A673 (cell line): ENCODE measurements at regions not wholly inside any gene's neighbourhood (a gene's known extent, or its start where the extent isn't known, plus 50 kb on each side); places are given as distances from the start of the nearest gene placed in this dataset.

Source experiments
- BruUV-seq: library from RNA; stranded (reverse); fragments of 400-500 nt; replicated peaks from 2 replicates; lab custom pipeline; 2021; lab: Mats Ljungman, UMichigan
- CTCF ChIA-PET: fragments of 300-600 bp; sonication (Branson Sonifier 250); formaldehyde crosslinking; loops from one replicate; lab custom pipeline; 2022; ENCODE audit warnings: antibody characterized with exemption; lab: Charles Lee
- POLR2A ChIA-PET: fragments of 300-600 bp; sonication (Branson Sonifier 250); formaldehyde crosslinking; loops from one replicate; lab custom pipeline; 2022; ENCODE audit warnings: antibody characterized with exemption; ENCODE audit not compliant: low non-redundant PET; lab: Charles Lee
- DNase-seq: peaks from one replicate; pipeline ENCODE4 v3.0.0-alpha.2; 2015; ENCODE audit warnings: low spot score
- H3K27ac ChIP-seq: fragments of 200-600 bp; sonication (generic); 2 replicates; pipeline ENCODE4 v1.5.1; 2016; ENCODE audit warnings: mixed run types, low read depth, mild to moderate bottlenecking, mixed read lengths, antibody characterized with exemption, low read length; ENCODE audit not compliant: poor library complexity, severe bottlenecking
- H3K27me3 ChIP-seq: fragments of 200-600 bp; sonication (generic); replicated peaks from 2 replicates; pipeline ENCODE4 v1.6.1; 2017; ENCODE audit warnings: mixed run types, low read depth, mild to moderate bottlenecking, mixed read lengths, antibody characterized with exemption, low read length; ENCODE audit not compliant: insufficient read depth, poor library complexity
- H3K36me3 ChIP-seq: fragments of 200-600 bp; sonication (generic); 2 replicates; pipeline ENCODE4 v1.6.1; 2016; ENCODE audit warnings: mixed run types, mild to moderate bottlenecking, mixed read lengths, antibody characterized with exemption, low read length; ENCODE audit not compliant: insufficient read depth, poor library complexity, severe bottlenecking
- H3K4me1 ChIP-seq: fragments of 200-600 bp; sonication (generic); 2 replicates; pipeline ENCODE4 v1.6.1; 2017; ENCODE audit warnings: mixed run types, mild to moderate bottlenecking, mixed read lengths, antibody characterized with exemption, low read length; ENCODE audit not compliant: insufficient read depth, poor library complexity, severe bottlenecking
- H3K4me3 ChIP-seq: fragments of 200-600 bp; sonication (generic); 2 replicates; pipeline ENCODE4 v1.5.1; 2016; ENCODE audit warnings: low read depth, mixed run types, mild to moderate bottlenecking, mixed read lengths, low read length; ENCODE audit not compliant: poor library complexity, severe bottlenecking
- H3K9me3 ChIP-seq: fragments of 200-600 bp; sonication (generic); 2 replicates; pipeline ENCODE4 v1.6.1; 2016; ENCODE audit warnings: mixed run types, low read depth, mild to moderate bottlenecking, mixed read lengths, antibody characterized with exemption, low read length; ENCODE audit not compliant: poor library complexity, severe bottlenecking
- CTCF ChIP-seq: fragments of 300-800, 200-600 bp; sonication (generic); conservative IDR thresholded peaks from 2 replicates; pipeline ENCODE4 v1.5.1; 2017; ENCODE audit warnings: low read depth, mild to moderate bottlenecking, antibody characterized with exemption, low read length, moderate library complexity, mixed read lengths
- EZH2 ChIP-seq: fragments of 200-600 bp; sonication (generic); IDR thresholded peaks from 2 replicates; pipeline ENCODE4 v1.6.1; 2017; ENCODE audit warnings: borderline replicate concordance, low read depth, mild to moderate bottlenecking, mixed read lengths, antibody characterized with exemption, low read length; ENCODE audit not compliant: poor library complexity, severe bottlenecking
- intact Hi-C: fragments of 100-400 bp; cut with micrococcal nuclease; formaldehyde crosslinking; loops from one replicate; pipeline ENCODE4 v1.10.0; 2022; ENCODE audit not compliant: unreplicated experiment

GRCh38 chr5:135662683-135663082, 83.9 kb upstream of the CXCL14 start:
- Histone ChIP-seq H3K4me1 (no peaks in the 10 kb centered on the region), H3K36me3 (no peaks in the 10 kb centered on the region), H3K4me3 (no peak overlapping the region), H3K27me3 (no peaks in the 10 kb centered on the region), H3K9me3 (peaks cover 6% of the 10 kb centered on the region), H3K27ac (no peak overlapping the region)
- CTCF ChIA-PET, result no interaction called here
- TF ChIP-seq EZH2 (no peak), CTCF (no peak)
- POLR2A ChIA-PET, result no interaction called here
- BruUV-seq, result no TSS peak
- DNase-seq, result no peak
- intact Hi-C loops, result no loop called here

GRCh38 chr5:135662061-135662481, 83.3 kb upstream of the CXCL14 start:
- DNase-seq, result no peak
- no peaks in the 10 kb centered on the region for H3K4me1 ChIP-seq
- no peaks in the 10 kb centered on the region for H3K36me3 ChIP-seq
- intact Hi-C loops, result no loop called here
- no peak overlapping the region for H3K27ac ChIP-seq
- CTCF ChIA-PET, result no interaction called here
- TF ChIP-seq CTCF (no peak), EZH2 (no peak)
- POLR2A ChIA-PET, result no interaction called here
- BruUV-seq, result no TSS peak
- no peak overlapping the region for H3K4me3 ChIP-seq
- H3K27me3 ChIP-seq, result no peaks in the 10 kb centered on the region
- H3K9me3 ChIP-seq, result peaks cover 6% of the 10 kb centered on the region

GRCh38 chr5:135660826-135661575, 82.2 kb upstream of the CXCL14 start:
- Histone ChIP-seq H3K27me3 (no peaks in the 10 kb centered on the region), H3K4me1 (no peaks in the 10 kb centered on the region), H3K9me3 (peaks cover 6% of the 10 kb centered on the region), H3K4me3 (no peak overlapping the region), H3K27ac (no peak overlapping the region), H3K36me3 (no peaks in the 10 kb centered on the region)
- ChIA-PET CTCF (no interaction called here), POLR2A (no interaction called here)
- TF ChIP-seq EZH2, result no peak
- no peak for TF ChIP-seq CTCF
- DNase-seq, result no peak
- no TSS peak for BruUV-seq
- intact Hi-C loops, result no loop called here
